ENCODE measurements at regions not wholly inside any gene's neighbourhood (a gene's known extent, or its start where the extent isn't known, plus 50 kb on each side); places are given as distances from the start of the nearest gene placed in this dataset.

GRCh38 chr13:34256236-34256635, 438.3 kb downstream of the RFC3 start:
- DNase-seq: no peak

GRCh38 chr13:34257966-34258365, 440.0 kb downstream of the RFC3 start:
- DNase-seq: no peak

- DNase-seq: no peak
Observed at GRCh38 chr13:34258646-34259386, 440.9 kb downstream of the RFC3 start.

GRCh38 chr13:34263681-34264080, 445.7 kb downstream of the RFC3 start:
- DNase-seq: no peak

- no peak for DNase-seq
Observed at GRCh38 chr13:34265046-34265679, 447.2 kb downstream of the RFC3 start.

- DNase-seq: no peak
Observed at GRCh38 chr13:34276764-34277163, 458.8 kb downstream of the RFC3 start.

GRCh38 chr13:34277936-34278335, 460.0 kb downstream of the RFC3 start:
- no peak for DNase-seq

GRCh38 chr13:34278780-34279179, 460.8 kb downstream of the RFC3 start:
- no peak for DNase-seq

GRCh38 chr13:34290661-34291060, 472.7 kb downstream of the RFC3 start:
- DNase-seq: no peak

GRCh38 chr13:34294483-34295129, 476.7 kb downstream of the RFC3 start:
- no peak for DNase-seq

GRCh38 chr13:34300559-34300958, 482.6 kb downstream of the RFC3 start:
- DNase-seq: no peak

GRCh38 chr13:34302596-34302995, 484.6 kb downstream of the RFC3 start:
- no peak for DNase-seq

- no peak for DNase-seq
Observed at GRCh38 chr13:34303346-34303745, 485.4 kb downstream of the RFC3 start.

GRCh38 chr13:34307607-34308006, 489.7 kb downstream of the RFC3 start:
- no peak for DNase-seq

GRCh38 chr13:34308725-34309124, 490.8 kb downstream of the RFC3 start:
- DNase-seq: no peak

GRCh38 chr13:34310539-34310938, 492.6 kb downstream of the RFC3 start:
- DNase-seq: no peak

- no peak for DNase-seq
Observed at GRCh38 chr13:34311251-34311650, 493.3 kb downstream of the RFC3 start.

GRCh38 chr13:34312578-34312977, 494.6 kb downstream of the RFC3 start:
- DNase-seq: no peak

- DNase-seq: no peak
Observed at GRCh38 chr13:34320084-34320483, 502.1 kb downstream of the RFC3 start.

GRCh38 chr13:34322014-34322742, 504.2 kb downstream of the RFC3 start:
- no peak for DNase-seq

GRCh38 chr13:34322743-34323074, 504.8 kb downstream of the RFC3 start:
- DNase-seq: no peak

- DNase-seq: no peak
Observed at GRCh38 chr13:34335014-34336007, 517.4 kb downstream of the RFC3 start.
